ENCODE measurements at regions not wholly inside any gene's neighbourhood (a gene's known extent, or its start where the extent isn't known, plus 50 kb on each side); places are given as distances from the start of the nearest gene placed in this dataset.

- no peak for TF ChIP-seq EZH2 (IDR thresholded peaks at IDR 0.05; ENCODE audit: low read length)
- TF ChIP-seq, protein P1, sequence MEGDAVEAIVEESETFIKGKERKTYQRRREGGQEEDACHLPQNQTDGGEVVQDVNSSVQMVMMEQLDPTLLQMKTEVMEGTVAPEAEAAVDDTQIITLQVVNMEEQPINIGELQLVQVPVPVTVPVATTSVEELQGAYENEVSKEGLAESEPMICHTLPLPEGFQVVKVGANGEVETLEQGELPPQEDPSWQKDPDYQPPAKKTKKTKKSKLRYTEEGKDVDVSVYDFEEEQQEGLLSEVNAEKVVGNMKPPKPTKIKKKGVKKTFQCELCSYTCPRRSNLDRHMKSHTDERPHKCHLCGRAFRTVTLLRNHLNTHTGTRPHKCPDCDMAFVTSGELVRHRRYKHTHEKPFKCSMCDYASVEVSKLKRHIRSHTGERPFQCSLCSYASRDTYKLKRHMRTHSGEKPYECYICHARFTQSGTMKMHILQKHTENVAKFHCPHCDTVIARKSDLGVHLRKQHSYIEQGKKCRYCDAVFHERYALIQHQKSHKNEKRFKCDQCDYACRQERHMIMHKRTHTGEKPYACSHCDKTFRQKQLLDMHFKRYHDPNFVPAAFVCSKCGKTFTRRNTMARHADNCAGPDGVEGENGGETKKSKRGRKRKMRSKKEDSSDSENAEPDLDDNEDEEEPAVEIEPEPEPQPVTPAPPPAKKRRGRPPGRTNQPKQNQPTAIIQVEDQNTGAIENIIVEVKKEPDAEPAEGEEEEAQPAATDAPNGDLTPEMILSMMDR (optimal IDR thresholded peaks at IDR 0.05 in 1 of 3, IDR thresholded peaks at IDR 0.05 in 1 of 3, conservative IDR thresholded peaks at IDR 0.05 in 1 of 3; ENCODE audit: extremely low read depth in 1 of 3, insufficient read depth in 2 of 3, low read length in 3 of 3) = no peak
These were observed 276.2 kb upstream of the TANK start for GRCh38 chr2:160884056-160884455.

All from keratinocyte (primary cell).